ENCODE measurements at regions not wholly inside any gene's neighbourhood (a gene's known extent, or its start where the extent isn't known, plus 50 kb on each side); places are given as distances from the start of the nearest gene placed in this dataset.

DNA sequence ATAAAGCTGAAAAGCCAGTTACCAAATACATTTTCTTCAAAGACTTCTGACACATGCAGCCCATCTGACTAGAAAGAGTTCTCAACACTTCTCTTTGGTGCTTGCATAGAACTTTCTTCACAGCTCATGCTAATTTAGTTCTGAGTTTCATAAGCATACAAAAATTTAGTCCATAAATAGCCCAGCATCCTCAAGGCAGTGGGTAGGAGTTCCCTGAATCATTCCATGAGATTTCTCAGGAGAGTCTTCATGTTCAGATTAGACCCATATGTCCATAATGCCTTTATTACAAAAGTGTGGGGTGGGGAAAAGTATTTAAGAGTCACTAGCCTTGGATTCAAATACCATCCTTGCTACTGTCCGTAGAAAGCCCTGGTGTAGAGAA lies 290.2 kb upstream of the RGMB start:
- H3K9me3 ChIP-seq (ENCODE audit: control insufficient read depth, insufficient read depth, low read depth, low read length) = no peaks in the 10 kb centered on the region
- no peak overlapping the region for H3K4me3 ChIP-seq (ENCODE audit: low read depth, low read length)
- POLR2A ChIA-PET = no interaction called here
- no peak for TF ChIP-seq ZNF76 (tag by site-specific recombination; IDR thresholded peaks at IDR 0.05; ENCODE audit: borderline replicate concordance, low read depth)
- TF ChIP-seq YY2 (tag by site-specific recombination; IDR thresholded peaks at IDR 0.05) = no peak
- TF ChIP-seq ZNF391 (tag by site-specific recombination; IDR thresholded peaks at IDR 0.05; ENCODE audit: borderline replicate concordance, low read depth) = no peak
- no peak for TF ChIP-seq ZNF423 (tag by site-specific recombination; IDR thresholded peaks at IDR 0.05)
- TF ChIP-seq, protein P1, sequence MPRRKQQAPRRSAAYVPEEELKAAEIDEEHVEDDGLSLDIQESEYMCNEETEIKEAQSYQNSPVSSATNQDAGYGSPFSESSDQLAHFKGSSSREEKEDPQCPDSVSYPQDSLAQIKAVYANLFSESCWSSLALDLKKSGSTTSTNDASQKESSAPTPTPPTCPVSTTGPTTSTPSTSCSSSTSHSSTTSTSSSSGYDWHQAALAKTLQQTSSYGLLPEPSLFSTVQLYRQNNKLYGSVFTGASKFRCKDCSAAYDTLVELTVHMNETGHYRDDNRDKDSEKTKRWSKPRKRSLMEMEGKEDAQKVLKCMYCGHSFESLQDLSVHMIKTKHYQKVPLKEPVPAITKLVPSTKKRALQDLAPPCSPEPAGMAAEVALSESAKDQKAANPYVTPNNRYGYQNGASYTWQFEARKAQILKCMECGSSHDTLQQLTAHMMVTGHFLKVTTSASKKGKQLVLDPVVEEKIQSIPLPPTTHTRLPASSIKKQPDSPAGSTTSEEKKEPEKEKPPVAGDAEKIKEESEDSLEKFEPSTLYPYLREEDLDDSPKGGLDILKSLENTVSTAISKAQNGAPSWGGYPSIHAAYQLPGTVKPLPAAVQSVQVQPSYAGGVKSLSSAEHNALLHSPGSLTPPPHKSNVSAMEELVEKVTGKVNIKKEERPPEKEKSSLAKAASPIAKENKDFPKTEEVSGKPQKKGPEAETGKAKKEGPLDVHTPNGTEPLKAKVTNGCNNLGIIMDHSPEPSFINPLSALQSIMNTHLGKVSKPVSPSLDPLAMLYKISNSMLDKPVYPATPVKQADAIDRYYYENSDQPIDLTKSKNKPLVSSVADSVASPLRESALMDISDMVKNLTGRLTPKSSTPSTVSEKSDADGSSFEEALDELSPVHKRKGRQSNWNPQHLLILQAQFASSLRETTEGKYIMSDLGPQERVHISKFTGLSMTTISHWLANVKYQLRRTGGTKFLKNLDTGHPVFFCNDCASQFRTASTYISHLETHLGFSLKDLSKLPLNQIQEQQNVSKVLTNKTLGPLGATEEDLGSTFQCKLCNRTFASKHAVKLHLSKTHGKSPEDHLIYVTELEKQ (tag by site-specific recombination; IDR thresholded peaks at IDR 0.05; ENCODE audit: borderline replicate concordance) = no peak
- CTCF ChIA-PET = no interaction called here
- no peaks in the 10 kb centered on the region for H3K4me1 ChIP-seq (ENCODE audit: control insufficient read depth, insufficient read depth, low read length)
- H3K36me3 ChIP-seq (ENCODE audit: control insufficient read depth in 2 of 2, insufficient read depth in 1 of 2, low read length in 2 of 2) = no peaks in the 10 kb centered on the region
- no peak overlapping the region for H3K27ac ChIP-seq (ENCODE audit: extremely low read depth, low read depth, low read length)

DNA sequence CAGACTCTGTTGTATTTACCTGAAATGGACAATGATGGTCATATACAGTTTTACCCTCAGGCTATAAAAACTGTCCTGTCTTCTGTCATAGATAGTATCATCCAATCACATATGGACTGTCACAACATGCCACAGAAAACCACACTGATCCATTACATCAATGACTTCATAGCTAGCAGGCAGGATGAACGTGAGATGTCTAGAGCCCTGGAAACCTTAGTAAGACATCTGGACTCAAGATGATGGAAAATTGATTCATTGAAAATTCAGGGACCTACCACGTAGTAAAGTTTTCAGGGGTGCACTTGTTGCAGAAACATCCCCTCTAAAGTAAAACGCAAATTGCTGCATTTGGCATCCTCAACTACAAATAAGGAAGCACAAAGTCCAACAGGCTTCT lies 284.4 kb upstream of the RGMB start:
- no peak for TF ChIP-seq ZNF560 (tag by site-specific recombination; IDR thresholded peaks at IDR 0.05; ENCODE audit: borderline replicate concordance)
- TF ChIP-seq, protein P2, sequence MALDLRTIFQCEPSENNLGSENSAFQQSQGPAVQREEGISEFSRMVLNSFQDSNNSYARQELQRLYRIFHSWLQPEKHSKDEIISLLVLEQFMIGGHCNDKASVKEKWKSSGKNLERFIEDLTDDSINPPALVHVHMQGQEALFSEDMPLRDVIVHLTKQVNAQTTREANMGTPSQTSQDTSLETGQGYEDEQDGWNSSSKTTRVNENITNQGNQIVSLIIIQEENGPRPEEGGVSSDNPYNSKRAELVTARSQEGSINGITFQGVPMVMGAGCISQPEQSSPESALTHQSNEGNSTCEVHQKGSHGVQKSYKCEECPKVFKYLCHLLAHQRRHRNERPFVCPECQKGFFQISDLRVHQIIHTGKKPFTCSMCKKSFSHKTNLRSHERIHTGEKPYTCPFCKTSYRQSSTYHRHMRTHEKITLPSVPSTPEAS (tag by site-specific recombination; IDR thresholded peaks at IDR 0.05) = no peak
- TF ChIP-seq ZNF654 (tag by site-specific recombination; IDR thresholded peaks at IDR 0.05; ENCODE audit: low read depth) = no peak
- no peak for TF ChIP-seq ZBTB48 (tag by site-specific recombination; IDR thresholded peaks at IDR 0.05)
- TF ChIP-seq SETDB1 (IDR thresholded peaks at IDR 0.05; ENCODE audit: insufficient read length, low read length) = no peak
- Histone ChIP-seq H3K9me3 (ENCODE audit: control insufficient read depth, insufficient read depth, low read depth, low read length) (no peaks in the 10 kb centered on the region), H3K36me3 (ENCODE audit: control insufficient read depth in 2 of 2, insufficient read depth in 1 of 2, low read length in 2 of 2) (no peaks in the 10 kb centered on the region), H3K4me1 (ENCODE audit: control insufficient read depth, insufficient read depth, low read length) (no peaks in the 10 kb centered on the region), H3K27ac (ENCODE audit: extremely low read depth, low read depth, low read length) (no peak overlapping the region), H3K4me3 (ENCODE audit: low read depth, low read length) (no peak overlapping the region)
- ChIA-PET POLR2A (no interaction called here), CTCF (interaction anchor here (0.6 kb wide), 1 partner anchor 473 kb away, joined by 3 read pairs; no protein-coding TSS in a partner anchor)

DNA sequence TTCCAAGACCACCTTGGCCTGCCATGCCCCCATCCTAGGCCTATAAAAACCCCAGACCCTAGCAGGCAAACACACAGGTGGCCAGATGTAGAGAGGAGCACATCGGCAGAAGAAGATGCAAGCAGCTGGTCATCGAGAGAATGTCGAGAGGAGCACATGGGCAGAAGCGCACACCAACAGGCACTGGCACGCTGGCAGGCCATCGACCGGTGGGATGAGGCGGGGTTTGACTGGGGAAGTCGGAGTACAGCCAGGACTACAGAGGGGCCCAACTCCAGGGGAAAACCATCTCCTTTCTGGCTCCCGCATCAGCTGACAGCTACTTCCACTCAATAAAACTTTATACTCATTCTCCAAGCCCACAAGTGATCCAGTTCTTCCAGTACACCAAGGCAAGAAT lies 283.1 kb upstream of the RGMB start:
- no peaks in the 10 kb centered on the region for H3K36me3 ChIP-seq (ENCODE audit: control insufficient read depth in 2 of 2, insufficient read depth in 1 of 2, low read length in 2 of 2)
- no peaks in the 10 kb centered on the region for H3K4me1 ChIP-seq (ENCODE audit: control insufficient read depth, insufficient read depth, low read length)
- no peaks in the 10 kb centered on the region for H3K9me3 ChIP-seq (ENCODE audit: control insufficient read depth, insufficient read depth, low read depth, low read length)
- ChIA-PET CTCF (no interaction called here), POLR2A (no interaction called here)
- no peak overlapping the region for H3K4me3 ChIP-seq (ENCODE audit: low read depth, low read length)
- H3K27ac ChIP-seq (ENCODE audit: extremely low read depth, low read depth, low read length) = no peak overlapping the region
- TF ChIP-seq, protein P3, sequence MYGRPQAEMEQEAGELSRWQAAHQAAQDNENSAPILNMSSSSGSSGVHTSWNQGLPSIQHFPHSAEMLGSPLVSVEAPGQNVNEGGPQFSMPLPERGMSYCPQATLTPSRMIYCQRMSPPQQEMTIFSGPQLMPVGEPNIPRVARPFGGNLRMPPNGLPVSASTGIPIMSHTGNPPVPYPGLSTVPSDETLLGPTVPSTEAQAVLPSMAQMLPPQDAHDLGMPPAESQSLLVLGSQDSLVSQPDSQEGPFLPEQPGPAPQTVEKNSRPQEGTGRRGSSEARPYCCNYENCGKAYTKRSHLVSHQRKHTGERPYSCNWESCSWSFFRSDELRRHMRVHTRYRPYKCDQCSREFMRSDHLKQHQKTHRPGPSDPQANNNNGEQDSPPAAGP (tag by site-specific recombination; IDR thresholded peaks at IDR 0.05) = no peak
- TF ChIP-seq WT1 (tag by site-specific recombination; IDR thresholded peaks at IDR 0.05) (no peak), ZSCAN16 (tag by site-specific recombination; IDR thresholded peaks at IDR 0.05) (no peak), YY2 (tag by site-specific recombination; IDR thresholded peaks at IDR 0.05) (no peak), ZNF530 (tag by site-specific recombination; IDR thresholded peaks at IDR 0.05; ENCODE audit: low read depth) (no peak)
- TF ChIP-seq, protein P4, sequence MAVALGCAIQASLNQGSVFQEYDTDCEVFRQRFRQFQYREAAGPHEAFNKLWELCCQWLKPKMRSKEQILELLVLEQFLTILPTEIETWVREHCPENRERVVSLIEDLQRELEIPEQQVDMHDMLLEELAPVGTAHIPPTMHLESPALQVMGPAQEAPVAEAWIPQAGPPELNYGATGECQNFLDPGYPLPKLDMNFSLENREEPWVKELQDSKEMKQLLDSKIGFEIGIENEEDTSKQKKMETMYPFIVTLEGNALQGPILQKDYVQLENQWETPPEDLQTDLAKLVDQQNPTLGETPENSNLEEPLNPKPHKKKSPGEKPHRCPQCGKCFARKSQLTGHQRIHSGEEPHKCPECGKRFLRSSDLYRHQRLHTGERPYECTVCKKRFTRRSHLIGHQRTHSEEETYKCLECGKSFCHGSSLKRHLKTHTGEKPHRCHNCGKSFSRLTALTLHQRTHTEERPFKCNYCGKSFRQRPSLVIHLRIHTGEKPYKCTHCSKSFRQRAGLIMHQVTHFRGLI (tag by site-specific recombination; IDR thresholded peaks at IDR 0.05) = no peak
- TF ChIP-seq, protein P5, sequence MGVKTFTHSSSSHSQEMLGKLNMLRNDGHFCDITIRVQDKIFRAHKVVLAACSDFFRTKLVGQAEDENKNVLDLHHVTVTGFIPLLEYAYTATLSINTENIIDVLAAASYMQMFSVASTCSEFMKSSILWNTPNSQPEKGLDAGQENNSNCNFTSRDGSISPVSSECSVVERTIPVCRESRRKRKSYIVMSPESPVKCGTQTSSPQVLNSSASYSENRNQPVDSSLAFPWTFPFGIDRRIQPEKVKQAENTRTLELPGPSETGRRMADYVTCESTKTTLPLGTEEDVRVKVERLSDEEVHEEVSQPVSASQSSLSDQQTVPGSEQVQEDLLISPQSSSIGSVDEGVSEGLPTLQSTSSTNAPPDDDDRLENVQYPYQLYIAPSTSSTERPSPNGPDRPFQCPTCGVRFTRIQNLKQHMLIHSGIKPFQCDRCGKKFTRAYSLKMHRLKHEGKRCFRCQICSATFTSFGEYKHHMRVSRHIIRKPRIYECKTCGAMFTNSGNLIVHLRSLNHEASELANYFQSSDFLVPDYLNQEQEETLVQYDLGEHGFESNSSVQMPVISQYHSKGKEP (tag by site-specific recombination; IDR thresholded peaks at IDR 0.05) = no peak
- TF ChIP-seq, protein P6, sequence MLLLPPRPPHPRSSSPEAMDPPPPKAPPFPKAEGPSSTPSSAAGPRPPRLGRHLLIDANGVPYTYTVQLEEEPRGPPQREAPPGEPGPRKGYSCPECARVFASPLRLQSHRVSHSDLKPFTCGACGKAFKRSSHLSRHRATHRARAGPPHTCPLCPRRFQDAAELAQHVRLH (tag by site-specific recombination; IDR thresholded peaks at IDR 0.05) = no peak
